ENCODE measurements at regions not wholly inside any gene's neighbourhood (a gene's known extent, or its start where the extent isn't known, plus 50 kb on each side); places are given as distances from the start of the nearest gene placed in this dataset.

DNA sequence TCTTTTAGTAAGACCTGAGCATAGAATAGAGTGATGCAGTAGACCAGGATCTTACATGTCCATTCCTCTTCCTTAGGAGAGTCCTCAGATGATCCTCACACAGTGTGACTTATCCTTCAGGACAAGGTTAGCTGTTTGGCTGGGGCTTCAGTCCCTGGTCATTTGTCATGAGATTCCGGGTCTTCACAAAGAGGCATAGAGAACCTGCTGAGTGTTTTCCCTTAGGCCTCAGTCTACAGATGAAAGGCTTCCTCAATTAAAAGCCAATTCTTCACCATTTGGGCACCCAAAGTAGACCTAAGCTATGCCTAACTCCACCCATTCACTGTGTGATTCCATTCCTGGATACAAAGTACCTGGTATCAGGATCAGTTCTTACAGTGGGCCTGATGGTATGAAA lies 329.8 kb upstream of the RUNX1 start:
- H2AFZ ChIP-seq (ENCODE audit: low read length) = no peak overlapping the region
- no TSS peak for BruUV-seq (replicated peaks)
- ATAC-seq = no peak
- no peaks in the 10 kb centered on the region for H3K27me3 ChIP-seq (ENCODE audit: control insufficient read depth in 1 of 2, insufficient read depth in 2 of 2, low read length in 2 of 2)
- H3K9ac ChIP-seq (ENCODE audit: insufficient read depth, low read depth, low read length) = no peak overlapping the region
- no peak overlapping the region for H3K27ac ChIP-seq (ENCODE audit: extremely low read length, insufficient read depth, low read length)
- DNase-seq (ENCODE audit: low spot score) = no peak
- ChIA-PET CTCF (ENCODE audit: low intra/inter-chr PET ratio, low total read pairs) (no interaction called here), POLR2A (no interaction called here)
- no peaks in the 10 kb centered on the region for H3K36me3 ChIP-seq (replicated peaks in 1 of 2; ENCODE audit: control insufficient read depth in 1 of 2, insufficient read depth in 2 of 2, low read length in 2 of 2)
- in situ Hi-C loops (cut with HindIII; ENCODE audit: extremely low pct_ligation_motif_present, low pct_unique_long_range_greater_than_20kb) (no loop called here), intact Hi-C loops (cut with micrococcal nuclease; ENCODE audit: unreplicated experiment) (no loop called here)
- 75% methylated on average over 1 of the region's 1 CpG for WGBS (ENCODE audit: low lambda C conversion rate)
- H3K4me3 ChIP-seq (replicated peaks in 1 of 3; ENCODE audit: insufficient read depth in 1 of 3, low read depth in 2 of 3, low read length in 3 of 3) = no peak overlapping the region
- no peak overlapping the region for H3K4me2 ChIP-seq (ENCODE audit: low read depth, low read length)
- H4K20me1 ChIP-seq (ENCODE audit: insufficient read depth, low read length) = no peaks in the 10 kb centered on the region
- H3K79me2 ChIP-seq (ENCODE audit: insufficient read depth, low read length) = no peaks in the 10 kb centered on the region
- no peaks in the 10 kb centered on the region for H3K9me3 ChIP-seq (ENCODE audit: low read length)
- TF ChIP-seq SSRP1 (CRISPR knock-in tag; IDR thresholded peaks at IDR 0.05) = no peak
- no peak for TF ChIP-seq ZSCAN21 (CRISPR knock-in tag; IDR thresholded peaks at IDR 0.05; ENCODE audit: borderline replicate concordance)
- TF ChIP-seq ZNF367 (CRISPR knock-in tag; IDR thresholded peaks at IDR 0.05; ENCODE audit: borderline replicate concordance) = no peak
- TF ChIP-seq, protein P1, sequence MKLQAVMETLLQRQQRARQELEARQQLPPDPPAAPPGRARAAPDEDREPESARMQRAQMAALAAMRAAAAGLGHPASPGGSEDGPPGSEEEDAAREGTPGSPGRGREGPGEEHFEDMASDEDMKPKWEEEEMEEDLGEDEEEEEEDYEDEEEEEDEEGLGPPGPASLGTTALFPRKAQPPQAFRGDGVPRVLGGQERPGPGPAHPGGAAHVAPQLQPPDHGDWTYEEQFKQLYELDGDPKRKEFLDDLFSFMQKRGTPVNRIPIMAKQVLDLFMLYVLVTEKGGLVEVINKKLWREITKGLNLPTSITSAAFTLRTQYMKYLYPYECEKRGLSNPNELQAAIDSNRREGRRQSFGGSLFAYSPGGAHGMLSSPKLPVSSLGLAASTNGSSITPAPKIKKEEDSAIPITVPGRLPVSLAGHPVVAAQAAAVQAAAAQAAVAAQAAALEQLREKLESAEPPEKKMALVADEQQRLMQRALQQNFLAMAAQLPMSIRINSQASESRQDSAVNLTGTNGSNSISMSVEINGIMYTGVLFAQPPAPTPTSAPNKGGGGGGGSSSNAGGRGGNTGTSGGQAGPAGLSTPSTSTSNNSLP (IDR thresholded peaks at IDR 0.05; ENCODE audit: low read depth, low read length) = no peak
- no peak for TF ChIP-seq PHF20 (CRISPR knock-in tag; IDR thresholded peaks at IDR 0.05)
- no peak for TF ChIP-seq ZFAT (CRISPR knock-in tag; conservative IDR thresholded peaks at IDR 0.05)
- no peak for TF ChIP-seq KLF6 (CRISPR knock-in tag; IDR thresholded peaks at IDR 0.05)
- no peak for TF ChIP-seq GPN1 (CRISPR knock-in tag; IDR thresholded peaks at IDR 0.05; ENCODE audit: borderline replicate concordance)
- no peak for TF ChIP-seq REXO4 (CRISPR knock-in tag; IDR thresholded peaks at IDR 0.05; ENCODE audit: borderline replicate concordance)
- TF ChIP-seq CEBPB (IDR thresholded peaks at IDR 0.05; ENCODE audit: borderline replicate concordance, low read depth, low read length) = no peak
- TF ChIP-seq ZNF143 (CRISPR knock-in tag; IDR thresholded peaks at IDR 0.05) = no peak
- TF ChIP-seq, protein P2, sequence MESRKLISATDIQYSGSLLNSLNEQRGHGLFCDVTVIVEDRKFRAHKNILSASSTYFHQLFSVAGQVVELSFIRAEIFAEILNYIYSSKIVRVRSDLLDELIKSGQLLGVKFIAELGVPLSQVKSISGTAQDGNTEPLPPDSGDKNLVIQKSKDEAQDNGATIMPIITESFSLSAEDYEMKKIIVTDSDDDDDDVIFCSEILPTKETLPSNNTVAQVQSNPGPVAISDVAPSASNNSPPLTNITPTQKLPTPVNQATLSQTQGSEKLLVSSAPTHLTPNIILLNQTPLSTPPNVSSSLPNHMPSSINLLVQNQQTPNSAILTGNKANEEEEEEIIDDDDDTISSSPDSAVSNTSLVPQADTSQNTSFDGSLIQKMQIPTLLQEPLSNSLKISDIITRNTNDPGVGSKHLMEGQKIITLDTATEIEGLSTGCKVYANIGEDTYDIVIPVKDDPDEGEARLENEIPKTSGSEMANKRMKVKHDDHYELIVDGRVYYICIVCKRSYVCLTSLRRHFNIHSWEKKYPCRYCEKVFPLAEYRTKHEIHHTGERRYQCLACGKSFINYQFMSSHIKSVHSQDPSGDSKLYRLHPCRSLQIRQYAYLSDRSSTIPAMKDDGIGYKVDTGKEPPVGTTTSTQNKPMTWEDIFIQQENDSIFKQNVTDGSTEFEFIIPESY (CRISPR knock-in tag; IDR thresholded peaks at IDR 0.05) = no peak
- TF ChIP-seq ELF4 (CRISPR knock-in tag; IDR thresholded peaks at IDR 0.05; ENCODE audit: borderline replicate concordance) = no peak
- TF ChIP-seq ZFP36L2 (CRISPR knock-in tag; IDR thresholded peaks at IDR 0.05) = no peak
- TF ChIP-seq RFX5 (IDR thresholded peaks at IDR 0.05; ENCODE audit: low read depth, low read length) = no peak
- TF ChIP-seq NBN (conservative IDR thresholded peaks at IDR 0.05) = no peak
- TF ChIP-seq, protein P3, sequence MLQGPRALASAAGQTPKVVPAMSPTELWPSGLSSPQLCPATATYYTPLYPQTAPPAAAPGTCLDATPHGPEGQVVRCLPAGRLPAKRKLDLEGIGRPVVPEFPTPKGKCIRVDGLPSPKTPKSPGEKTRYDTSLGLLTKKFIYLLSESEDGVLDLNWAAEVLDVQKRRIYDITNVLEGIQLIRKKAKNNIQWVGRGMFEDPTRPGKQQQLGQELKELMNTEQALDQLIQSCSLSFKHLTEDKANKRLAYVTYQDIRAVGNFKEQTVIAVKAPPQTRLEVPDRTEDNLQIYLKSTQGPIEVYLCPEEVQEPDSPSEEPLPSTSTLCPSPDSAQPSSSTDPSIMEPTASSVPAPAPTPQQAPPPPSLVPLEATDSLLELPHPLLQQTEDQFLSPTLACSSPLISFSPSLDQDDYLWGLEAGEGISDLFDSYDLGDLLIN (CRISPR knock-in tag; IDR thresholded peaks at IDR 0.05; ENCODE audit: borderline replicate concordance) = no peak
- TF ChIP-seq NFE2L2 (IDR thresholded peaks at IDR 0.05; ENCODE audit: low read length) = no peak
- TF ChIP-seq CAMTA2 (CRISPR knock-in tag; IDR thresholded peaks at IDR 0.05; ENCODE audit: borderline replicate concordance) = no peak
- no peak for TF ChIP-seq SMAD1 (CRISPR knock-in tag; IDR thresholded peaks at IDR 0.05; ENCODE audit: borderline replicate concordance, low read depth)
- FAIRE-seq = no peak
- no peaks in the 10 kb centered on the region for H3K4me1 ChIP-seq (ENCODE audit: insufficient read depth, low read length)

All from HepG2 (cell line).